C4-2B (cell line): ENCODE measurements at regions not wholly inside any gene's neighbourhood (a gene's known extent, or its start where the extent isn't known, plus 50 kb on each side); places are given as distances from the start of the nearest gene placed in this dataset.

Experiments used
- CTCF ChIP-seq: fragments of 450-650 bp; conservative IDR thresholded peaks from 2 replicates; pipeline ENCODE4 v1.5.1; 2017; ENCODE audit warnings: mild to moderate bottlenecking
- ZFX ChIP-seq: fragments of 450-650 bp; IDR thresholded peaks from 2 replicates; pipeline ENCODE4 v1.6.1; 2017

- no peak for TF ChIP-seq ZFX
- TF ChIP-seq CTCF, result no peak
These were observed 119.9 kb upstream of the LHX8 start for GRCh38 chr1:75014250-75014649.
